ENCODE measurements at regions not wholly inside any gene's neighbourhood (a gene's known extent, or its start where the extent isn't known, plus 50 kb on each side); places are given as distances from the start of the nearest gene placed in this dataset.
"Not testable (repeated sequence)": the region's sequence is repeated elsewhere in the genome, so short reads cannot be mapped to it uniquely, and the experiment has no call there.

DNA sequence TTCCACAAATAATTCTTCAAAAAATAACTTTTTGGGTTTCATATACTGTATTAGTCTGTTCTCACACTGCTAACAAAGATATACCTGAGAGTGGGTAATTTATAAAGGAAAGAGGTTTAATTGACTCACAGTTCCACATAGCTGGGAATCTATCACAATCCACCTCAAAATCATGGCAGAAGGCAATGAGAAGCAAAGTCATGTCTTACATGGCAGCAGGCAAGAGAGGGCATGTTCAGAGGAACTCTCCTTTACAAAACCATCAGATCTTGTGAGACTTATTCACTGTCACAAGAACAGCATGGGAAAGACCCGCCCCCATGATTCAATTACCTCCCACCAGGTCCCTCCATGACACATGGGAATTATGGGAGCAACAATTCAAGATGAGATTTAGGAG is 93.1 kb upstream of the NANOGP8 start:
- not testable (repeated sequence) for TF ChIP-seq IRF2 (CRISPR knock-in tag; IDR thresholded peaks at IDR 0.05); KAT7 (CRISPR knock-in tag; IDR thresholded peaks at IDR 0.05; ENCODE audit: borderline replicate concordance); BRD4 (IDR thresholded peaks at IDR 0.05); SIN3A (IDR thresholded peaks at IDR 0.05; ENCODE audit: borderline replicate concordance in 2 of 2, control insufficient read depth in 1 of 2, low read depth in 2 of 2, low read length in 2 of 2); CBX1 (IDR thresholded peaks at IDR 0.05; ENCODE audit: low read depth); TAF7 (tag; IDR thresholded peaks at IDR 0.05); KLF1 (tag; IDR thresholded peaks at IDR 0.05); BACH1 (tag; IDR thresholded peaks at IDR 0.05); GABPA (tag; conservative IDR thresholded peaks at IDR 0.05; ENCODE audit: low read depth); ZBTB17 (CRISPR knock-in tag; IDR thresholded peaks at IDR 0.05); PURB (CRISPR knock-in tag; IDR thresholded peaks at IDR 0.05; ENCODE audit: low read depth)
- TF ChIP-seq, protein P1, sequence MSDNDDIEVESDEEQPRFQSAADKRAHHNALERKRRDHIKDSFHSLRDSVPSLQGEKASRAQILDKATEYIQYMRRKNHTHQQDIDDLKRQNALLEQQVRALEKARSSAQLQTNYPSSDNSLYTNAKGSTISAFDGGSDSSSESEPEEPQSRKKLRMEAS (CRISPR knock-in tag; IDR thresholded peaks at IDR 0.05), result not testable (repeated sequence)
